Liver (tissue), 7 donors: ENCODE measurements at regions not wholly inside any gene's neighbourhood (a gene's known extent, or its start where the extent isn't known, plus 50 kb on each side); places are given as distances from the start of the nearest gene placed in this dataset.

Experiments
- DNase-seq: peaks from one replicate; pipeline ENCODE4 v3.0.0-alpha.2; 2017; ENCODE audit warnings: low spot score
- H3K27ac ChIP-seq, 2 donors: one replicate each; pipeline ENCODE4 v1.7.0; 2013; ENCODE audit warnings: inconsistent platforms in 2 of 2, low read length in 2 of 2, control low read depth in 1 of 2, low read depth in 1 of 2, mild to moderate bottlenecking in 1 of 2
- H3K27me3 ChIP-seq, 4 donors: one replicate each; pipeline versions ENCODE4 v1.6.1 to v1.7.0; 2013; ENCODE audit warnings: low read length in 3 of 4, inconsistent platforms in 1 of 4, mild to moderate bottlenecking in 1 of 4, moderate library complexity in 1 of 4; ENCODE audit not compliant: control insufficient read depth in 4 of 4, insufficient read depth in 4 of 4
- H3K36me3 ChIP-seq, 4 donors: one replicate each; pipeline versions ENCODE4 v1.6.1 to v1.7.0; 2013; ENCODE audit warnings: low read length in 3 of 4, mild to moderate bottlenecking in 3 of 4, low read depth in 1 of 4, moderate library complexity in 1 of 4; ENCODE audit not compliant: control insufficient read depth in 4 of 4, insufficient read depth in 3 of 4
- H3K4me1 ChIP-seq, 4 donors: one replicate each; pipeline versions ENCODE4 v1.6.1 to v1.7.0; 2013; ENCODE audit warnings: low read length in 3 of 4, mild to moderate bottlenecking in 3 of 4, moderate library complexity in 1 of 4; ENCODE audit not compliant: control insufficient read depth in 4 of 4, insufficient read depth in 4 of 4
- H3K4me3 ChIP-seq, 3 donors: one replicate each; pipeline versions ENCODE4 v1.6.1 to v1.7.0; 2013; ENCODE audit warnings: low read length in 3 of 3, control low read depth in 1 of 3, low read depth in 1 of 3, mild to moderate bottlenecking in 1 of 3
- H3K9ac ChIP-seq, 2 donors: one replicate each; pipeline ENCODE4 v1.7.0; 2013; ENCODE audit warnings: low read length in 2 of 2, mild to moderate bottlenecking in 2 of 2, moderate library complexity in 2 of 2, control low read depth in 1 of 2, low read depth in 1 of 2
- H3K9me3 ChIP-seq, 4 donors: one replicate each; pipeline versions ENCODE4 v1.6.1 to v1.7.0; 2013; ENCODE audit warnings: low read length in 3 of 4; ENCODE audit not compliant: control insufficient read depth in 4 of 4
- EGR1 ChIP-seq, 2 donors: IDR thresholded peaks; 2 replicates each; pipeline ENCODE4 v1.6.1; 2016 to 2018; ENCODE audit warnings: antibody characterized with exemption in 2 of 2, low read depth in 2 of 2
- FOXA1 ChIP-seq: IDR thresholded peaks from 2 replicates; pipeline ENCODE4 v1.6.1; 2016; ENCODE audit warnings: antibody characterized with exemption
- FOXA2 ChIP-seq: IDR thresholded peaks from 2 replicates; pipeline ENCODE4 v1.6.1; 2016; ENCODE audit warnings: antibody characterized with exemption
- HNF4A ChIP-seq, 2 donors: conservative IDR thresholded peaks; 2 replicates each; pipeline ENCODE4 v1.6.1; 2016; ENCODE audit warnings: antibody characterized with exemption in 2 of 2, mild to moderate bottlenecking in 2 of 2
- JUND ChIP-seq, 2 donors: IDR thresholded peaks; 2 replicates each; pipeline ENCODE4 v1.6.1; 2016; ENCODE audit warnings: antibody characterized with exemption in 2 of 2
- MAX ChIP-seq: IDR thresholded peaks from 2 replicates; pipeline ENCODE4 v1.6.1; 2016; ENCODE audit warnings: antibody characterized with exemption
- RAD21 ChIP-seq, 2 donors: IDR thresholded peaks; 2 replicates each; pipeline ENCODE4 v1.6.1; 2016; ENCODE audit warnings: antibody characterized with exemption in 2 of 2, mild to moderate bottlenecking in 2 of 2
- REST ChIP-seq: IDR thresholded peaks from 2 replicates; pipeline ENCODE4 v1.6.1; 2016; ENCODE audit warnings: antibody characterized with exemption, mild to moderate bottlenecking
- RXRA ChIP-seq, 2 donors: IDR thresholded peaks; 2 replicates each; pipeline ENCODE4 v1.6.1; 2017 to 2018; ENCODE audit warnings: antibody characterized with exemption in 2 of 2, mild to moderate bottlenecking in 1 of 2
- SP1 ChIP-seq: IDR thresholded peaks from 2 replicates; pipeline ENCODE4 v1.6.1; 2018; ENCODE audit warnings: antibody characterized with exemption, mild to moderate bottlenecking
- YY1 ChIP-seq: IDR thresholded peaks from 2 replicates; pipeline ENCODE4 v1.6.1; 2016; ENCODE audit warnings: antibody characterized with exemption, mild to moderate bottlenecking
- ZBTB33 ChIP-seq: IDR thresholded peaks from 2 replicates; pipeline ENCODE4 v1.6.1; 2016; ENCODE audit warnings: antibody characterized with exemption
- WGBS: extraction: QIAGEN DNeasy Blood & Tissue Kit; methylation state at CpG from one replicate; pipeline ENCODE4 v1.1.7; 2013; 5-methylcytosine and 5-hydroxymethylcytosine counted together
- donor health status: healthy.
- donor health status: healthy.
- donor health status: healthy.
- donor health status: healthy.

- WGBS = 90% methylated on average over 11 of the region's 11 CpGs
- Histone ChIP-seq H3K4me1 (no peaks in the 10 kb centered on the region), H3K9ac (no peak overlapping the region), H3K27me3 (peaks cover 0 to 3% (median 0%) of the 10 kb centered on the region in 4 donors), H3K4me3 (no peak overlapping the region), H3K27ac (no peak overlapping the region), H3K9me3 (no peaks in the 10 kb centered on the region), H3K36me3 (no peaks in the 10 kb centered on the region)
- DNase-seq = no peak
- no peak for TF ChIP-seq FOXA1
Measured at GRCh38 chr1:55879346-55879745, 664.2 kb upstream of the USP24 start.

- TF ChIP-seq HNF4A (conservative IDR thresholded peaks at IDR 0.05) = no peak
- no peak for TF ChIP-seq MAX
- no peak for TF ChIP-seq FOXA2
- no peak for TF ChIP-seq EGR1 (IDR thresholded peaks at IDR 0.05; ENCODE audit: low read depth in 2 of 2)
- no peak for TF ChIP-seq ZBTB33
- TF ChIP-seq SP1 = no peak
- no peak for TF ChIP-seq YY1
- no peak for TF ChIP-seq RXRA (IDR thresholded peaks at IDR 0.05)
- TF ChIP-seq REST = no peak
- no peak for TF ChIP-seq RAD21 (IDR thresholded peaks at IDR 0.05)
- no peak for TF ChIP-seq JUND (IDR thresholded peaks at IDR 0.05)
- no peak overlapping the region for H3K9ac ChIP-seq
- DNase-seq = no peak
- H3K9me3 ChIP-seq = no peaks in the 10 kb centered on the region
- no peak overlapping the region for H3K4me3 ChIP-seq
- H3K36me3 ChIP-seq = no peaks in the 10 kb centered on the region
- H3K4me1 ChIP-seq = no peaks in the 10 kb centered on the region
- 60% methylated on average over 6 of the region's 6 CpGs for WGBS
- peaks cover 0 to 3% (median 0%) of the 10 kb centered on the region in 4 donors for H3K27me3 ChIP-seq
- no peak overlapping the region for H3K27ac ChIP-seq
Measured at GRCh38 chr1:55877437-55878232, 662.5 kb upstream of the USP24 start.
